ELF-1 (cell line): ENCODE measurements at regions not wholly inside any gene's neighbourhood (a gene's known extent, or its start where the extent isn't known, plus 50 kb on each side); places are given as distances from the start of the nearest gene placed in this dataset.

ENCODE experiments used
- DNase-seq: peaks from one replicate; pipeline ENCODE4 v3.0.0-alpha.2; 2016; ENCODE audit warnings: low read depth, low spot score

DNA sequence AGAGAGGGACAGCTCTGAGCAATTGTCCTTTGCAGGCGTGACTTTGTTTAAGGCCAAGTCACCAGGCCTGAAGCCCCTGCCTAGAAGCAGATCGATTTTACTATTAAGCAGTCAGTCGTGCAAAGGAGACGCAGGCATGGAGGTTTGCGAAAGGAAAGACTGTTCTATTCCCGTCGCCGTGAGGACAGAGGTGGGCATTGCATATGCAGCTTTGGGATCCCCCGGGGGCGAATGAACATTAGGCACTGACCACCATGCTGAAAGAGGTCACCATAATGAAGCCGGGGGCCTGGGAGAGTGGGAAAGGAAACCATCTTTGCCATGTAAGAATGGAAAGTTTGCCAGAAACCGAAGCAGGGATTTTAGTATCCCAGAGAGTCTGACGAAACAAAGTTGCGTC is 231.6 kb downstream of the BCL11A start:
- DNase-seq = no peak

DNA sequence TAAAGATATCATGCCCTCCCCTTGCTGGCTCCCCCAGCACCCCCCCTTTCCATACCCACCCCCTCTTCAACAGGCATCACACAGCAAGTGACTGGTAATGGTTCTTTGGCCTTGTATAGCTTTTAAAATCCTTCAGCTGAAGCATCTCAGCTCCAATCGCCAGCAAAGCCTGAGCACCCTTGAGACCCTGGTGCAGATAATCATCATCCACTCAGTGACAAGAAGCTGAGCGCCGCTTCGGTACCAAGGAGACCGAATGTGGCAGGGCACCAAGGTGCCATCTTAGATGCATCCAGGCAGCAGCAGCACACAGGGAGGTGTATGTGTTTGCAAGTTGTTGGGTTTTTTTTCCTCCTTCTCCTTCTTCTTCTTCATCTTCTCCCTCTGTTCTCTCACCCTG is 232.7 kb downstream of the BCL11A start:
- DNase-seq = no peak

DNA sequence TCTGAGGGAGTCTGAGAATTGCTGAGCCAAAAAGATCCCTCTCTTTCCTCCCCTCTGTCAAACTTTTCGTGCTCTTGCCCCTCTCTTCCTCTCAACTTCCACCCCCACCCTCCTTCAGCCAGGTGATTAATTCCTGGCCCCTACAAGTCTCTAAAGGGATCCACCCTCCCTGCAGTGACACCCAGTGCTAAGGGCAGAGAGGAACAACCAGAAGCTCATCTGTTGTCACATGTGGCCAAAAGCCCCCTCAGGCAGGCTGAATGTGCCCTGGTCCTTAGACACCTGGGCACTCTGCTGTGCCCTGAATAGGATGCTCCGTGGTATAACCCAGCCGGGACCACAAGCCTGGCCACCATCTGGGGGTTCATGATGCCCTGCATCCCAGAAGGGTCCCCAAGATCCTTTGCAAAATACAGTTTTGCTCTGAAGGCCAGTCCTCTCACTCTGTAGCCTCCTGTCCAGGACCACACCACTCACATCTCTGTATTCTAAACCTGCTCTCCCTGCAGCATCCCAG is 234.4 kb downstream of the BCL11A start:
- DNase-seq = no peak

DNA sequence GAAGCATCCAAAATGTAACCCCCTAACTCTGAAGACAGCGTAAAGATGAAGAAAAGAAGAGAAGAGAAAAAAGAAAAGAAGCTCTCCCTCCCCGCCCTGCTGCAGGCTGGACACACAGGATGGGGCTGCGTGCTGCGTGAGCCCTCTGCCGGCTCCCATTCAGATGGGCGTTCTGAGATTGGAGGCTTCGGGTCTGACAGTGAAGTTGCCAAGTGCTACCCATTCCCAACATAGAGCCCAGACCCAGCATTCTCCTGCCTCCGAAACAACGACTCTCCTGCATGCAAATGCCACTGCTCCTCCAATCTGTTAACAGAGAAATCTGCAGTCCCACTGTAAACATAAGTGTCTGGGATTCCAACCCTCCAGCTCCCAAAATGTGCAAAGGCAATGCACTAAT is 234.9 kb downstream of the BCL11A start:
- peak; percentile 58 for DNase-seq

DNA sequence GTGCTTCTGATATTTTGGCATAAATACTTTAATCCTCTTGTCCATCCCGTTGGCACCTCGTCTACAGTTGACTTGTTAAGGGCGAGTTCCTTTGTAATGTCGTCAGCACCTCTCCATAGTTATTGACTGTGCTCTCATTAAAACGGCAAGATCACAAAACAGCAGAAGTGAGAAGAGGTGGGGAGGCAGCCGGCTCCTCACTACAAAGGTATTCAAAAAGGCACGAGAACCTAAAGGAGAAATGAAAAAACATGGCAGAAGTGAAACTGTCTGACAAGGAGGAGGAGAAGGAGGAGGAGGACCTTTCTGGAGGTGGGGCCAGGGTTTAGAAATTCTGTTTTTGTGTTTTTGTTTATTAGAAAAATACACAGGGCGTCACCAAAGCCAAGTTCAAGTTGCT is 235.6 kb downstream of the BCL11A start:
- no peak for DNase-seq

DNA sequence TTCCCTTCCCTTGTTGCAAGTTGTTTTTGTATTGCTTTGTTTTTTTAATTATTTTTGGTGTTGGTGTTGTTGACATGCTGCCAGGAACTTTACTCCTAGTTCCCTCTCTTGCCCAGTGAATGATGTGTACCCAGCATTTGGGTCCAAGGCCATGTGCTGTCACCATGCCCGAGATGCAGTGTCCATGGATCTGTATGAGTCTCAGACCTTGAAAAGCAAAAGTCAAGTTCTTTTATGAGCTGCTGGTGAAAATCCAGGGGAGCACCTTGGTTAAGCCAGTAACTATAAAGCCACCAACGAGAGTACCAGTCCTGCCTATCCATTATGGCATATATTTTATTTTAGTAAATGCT is 236.4 kb downstream of the BCL11A start:
- DNase-seq = no peak

DNA sequence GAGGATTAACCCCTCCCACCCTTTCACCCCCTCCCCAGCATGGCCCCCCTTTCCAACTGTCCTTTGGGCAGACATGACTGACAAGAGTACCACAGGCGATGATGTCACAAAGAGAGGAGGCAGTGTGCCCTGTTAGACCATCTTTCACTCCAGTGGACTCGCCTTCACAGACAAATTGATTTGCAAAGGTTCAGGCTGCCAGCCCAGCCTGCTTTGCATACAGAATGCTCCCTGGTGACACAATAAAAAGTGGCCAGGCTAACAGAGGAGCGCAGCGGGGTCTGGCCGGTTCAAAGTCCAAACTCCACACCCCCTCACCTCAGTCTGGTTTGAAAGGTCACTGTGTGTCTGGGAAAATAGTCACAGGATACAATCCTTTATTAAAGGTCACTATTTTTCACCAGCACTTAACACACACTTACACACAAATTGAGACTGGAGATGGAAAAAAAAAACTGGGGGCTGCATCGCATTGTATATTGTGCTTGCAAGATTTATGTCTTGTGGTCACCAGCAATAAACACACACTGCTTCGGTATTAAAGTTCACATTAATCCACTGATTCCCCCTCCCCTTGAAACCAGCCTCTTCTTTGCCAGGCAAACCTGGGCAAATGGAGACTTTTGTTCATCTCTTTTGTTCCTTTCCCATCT is 236.9 kb downstream of the BCL11A start:
- DNase-seq = no peak

DNA sequence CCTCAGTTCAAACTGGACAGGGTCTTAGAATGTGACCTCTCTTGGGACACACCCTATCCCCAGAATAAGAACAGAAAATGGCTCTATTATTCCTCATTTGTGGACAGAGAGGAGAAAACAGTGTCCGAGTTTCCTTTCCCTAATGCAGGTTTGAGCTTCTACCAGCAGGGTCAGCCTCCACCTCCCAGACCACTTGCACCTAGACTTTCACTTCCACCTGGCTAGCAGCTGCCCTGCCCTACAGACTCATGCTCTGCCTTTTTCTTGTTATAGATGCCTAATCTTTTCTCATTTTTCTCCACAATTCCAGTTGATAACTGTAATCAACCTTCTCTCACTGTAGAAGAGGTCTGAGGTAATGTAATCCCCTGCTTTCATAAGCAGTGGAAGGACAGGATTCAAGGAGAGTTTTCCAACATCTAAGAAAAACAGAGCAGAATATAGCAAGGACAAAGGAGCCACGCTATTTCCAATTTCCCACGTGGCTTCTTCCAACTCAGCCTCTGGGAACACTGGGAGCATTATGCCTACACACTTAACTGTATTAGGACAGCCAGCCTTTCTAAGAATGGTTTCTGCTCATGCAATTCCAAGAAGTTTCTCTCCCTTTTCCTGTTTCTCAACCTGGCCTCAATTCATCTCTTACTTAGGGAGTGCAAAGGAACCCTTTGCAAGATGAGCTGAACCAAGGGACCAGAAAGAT is 239.8 kb downstream of the BCL11A start:
- no peak for DNase-seq

DNA sequence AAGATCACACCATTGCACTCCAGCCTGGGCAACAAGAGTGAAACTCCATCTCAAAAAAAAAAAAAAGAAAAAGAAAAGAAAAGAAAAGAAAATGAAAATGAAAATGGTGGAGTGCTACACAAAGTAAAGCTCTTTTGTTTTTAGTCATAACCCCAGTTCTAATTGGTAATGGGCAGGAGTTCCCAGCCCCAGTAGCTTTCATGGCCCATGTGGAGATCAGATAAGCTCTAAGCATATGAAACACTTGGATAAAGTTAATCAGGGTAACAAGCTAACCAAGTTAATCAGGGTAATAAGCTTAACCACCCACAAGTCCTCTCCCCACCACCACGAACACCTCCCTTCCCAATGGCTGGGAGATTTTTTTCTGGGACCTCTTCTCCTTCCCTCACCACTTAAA is 240.8 kb downstream of the BCL11A start:
- no peak for DNase-seq

DNA sequence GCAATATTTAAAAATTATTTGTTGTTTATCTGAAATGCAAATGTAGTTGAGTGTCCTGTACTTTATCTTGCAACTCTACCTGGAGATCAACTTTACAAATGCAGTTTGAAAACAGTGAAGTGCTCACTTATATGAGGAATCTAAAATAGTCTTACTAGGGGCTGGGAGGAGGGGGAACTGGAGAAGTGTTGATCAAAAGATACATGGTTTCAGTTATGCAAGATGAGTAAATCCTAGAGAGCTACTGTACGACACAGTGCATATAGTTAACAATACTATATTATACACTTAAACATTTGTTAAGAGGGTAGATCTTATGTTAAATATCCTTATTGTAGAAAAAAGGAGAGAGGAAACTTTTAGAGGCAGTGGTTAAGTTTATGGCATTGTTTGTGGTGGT is 241.9 kb downstream of the BCL11A start:
- no peak for DNase-seq

DNA sequence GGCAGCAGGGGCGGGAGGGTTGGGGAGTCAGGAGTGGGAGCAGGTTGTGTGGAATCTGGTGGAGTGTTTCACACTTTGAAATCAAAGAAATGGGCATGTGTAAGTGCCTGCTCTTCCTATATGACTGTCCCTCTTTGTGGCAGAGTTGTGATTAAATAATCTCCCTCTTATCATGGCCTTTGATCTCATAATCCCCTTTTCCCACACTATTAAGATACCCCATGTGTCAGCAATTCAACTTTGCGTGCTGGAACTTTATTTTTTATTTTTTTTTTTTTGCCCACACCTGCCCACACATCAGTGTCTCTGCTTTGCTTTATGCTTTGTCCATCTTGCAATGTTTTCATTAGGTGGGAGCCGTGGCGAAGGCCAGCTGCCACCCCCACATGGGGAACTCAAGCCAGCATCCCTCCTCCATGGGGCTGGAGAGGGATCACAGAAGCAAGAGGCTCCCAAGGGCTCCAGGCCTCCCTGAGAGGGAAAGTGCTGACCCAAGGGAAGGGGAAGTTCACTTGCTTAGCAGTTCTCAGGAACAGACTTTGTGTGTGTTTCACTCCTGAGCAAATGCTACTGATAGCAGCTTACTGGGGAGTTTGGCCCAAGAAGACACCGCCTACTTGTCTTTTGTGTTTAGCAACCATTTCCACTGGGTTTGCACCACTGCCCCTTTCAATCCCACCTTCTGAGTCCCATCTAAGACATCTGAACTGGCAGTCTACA is 243.4 kb downstream of the BCL11A start:
- no peak for DNase-seq

DNA sequence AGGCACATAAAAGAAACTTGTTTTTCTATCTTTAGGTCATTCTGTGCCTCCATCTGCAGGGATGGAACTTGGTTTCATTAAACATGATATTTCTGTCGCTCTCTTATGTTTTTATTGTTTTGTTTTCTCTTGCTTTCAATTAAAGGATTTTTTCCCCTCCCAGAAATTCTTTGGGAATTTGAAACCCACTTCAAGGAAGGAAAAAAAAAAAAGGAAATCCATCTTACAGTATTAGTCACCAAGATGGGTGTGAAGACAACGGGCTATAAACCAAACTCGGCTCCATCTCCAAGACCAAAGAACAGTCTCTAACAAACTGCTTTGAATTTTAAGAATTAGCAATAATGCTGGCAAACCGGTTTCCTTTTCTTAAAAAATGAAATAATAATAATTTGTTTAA is 244.1 kb downstream of the BCL11A start:
- DNase-seq = no peak

DNA sequence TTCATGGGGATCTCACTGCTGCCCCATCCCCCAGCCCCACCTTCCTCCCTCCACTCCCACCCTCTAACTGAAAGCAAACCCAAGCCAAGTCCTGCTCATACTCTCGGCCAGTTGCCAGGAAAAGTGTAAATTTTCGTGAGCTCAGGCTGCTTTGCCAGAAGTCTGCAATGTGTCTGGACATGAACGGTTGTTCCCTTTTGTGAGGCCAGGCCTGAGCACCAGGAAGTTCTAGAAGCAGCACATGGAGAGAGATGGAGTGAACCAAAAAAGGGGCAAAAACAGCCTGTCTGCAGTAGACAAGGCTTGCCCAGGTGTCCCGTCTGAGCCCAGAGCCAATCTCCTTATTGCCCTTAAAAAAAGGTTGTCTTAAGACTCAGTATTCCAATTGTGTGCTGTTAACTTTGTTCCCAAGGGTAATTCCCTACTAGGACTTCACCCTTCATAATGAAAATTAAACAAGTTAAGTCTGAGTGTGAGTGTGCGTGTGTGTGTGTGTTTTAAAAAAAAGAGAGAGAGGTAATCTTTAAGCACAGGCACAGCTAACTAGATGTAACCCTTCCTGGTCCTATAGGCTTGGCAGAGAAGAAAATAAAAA is 247.1 kb downstream of the BCL11A start:
- DNase-seq = no peak

DNA sequence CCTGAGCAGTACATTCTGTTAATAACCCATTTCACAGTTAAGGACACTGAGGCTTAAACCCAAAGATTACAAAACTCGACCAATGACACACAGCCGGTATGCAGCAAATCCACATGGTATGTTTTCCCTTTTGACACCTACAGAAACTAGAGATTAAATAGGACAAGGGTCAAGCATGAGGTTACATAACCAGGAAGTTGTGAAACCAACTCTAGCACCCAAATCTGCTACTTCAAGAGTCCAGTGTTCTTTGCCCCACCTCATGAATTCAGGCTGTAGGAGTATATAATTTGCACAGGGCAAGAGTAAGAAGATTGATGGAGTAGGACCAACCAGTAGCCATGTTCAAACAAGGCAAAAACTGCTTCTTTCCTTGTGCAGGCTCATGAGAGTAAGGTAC is 249.8 kb downstream of the BCL11A start:
- DNase-seq = no peak

DNA sequence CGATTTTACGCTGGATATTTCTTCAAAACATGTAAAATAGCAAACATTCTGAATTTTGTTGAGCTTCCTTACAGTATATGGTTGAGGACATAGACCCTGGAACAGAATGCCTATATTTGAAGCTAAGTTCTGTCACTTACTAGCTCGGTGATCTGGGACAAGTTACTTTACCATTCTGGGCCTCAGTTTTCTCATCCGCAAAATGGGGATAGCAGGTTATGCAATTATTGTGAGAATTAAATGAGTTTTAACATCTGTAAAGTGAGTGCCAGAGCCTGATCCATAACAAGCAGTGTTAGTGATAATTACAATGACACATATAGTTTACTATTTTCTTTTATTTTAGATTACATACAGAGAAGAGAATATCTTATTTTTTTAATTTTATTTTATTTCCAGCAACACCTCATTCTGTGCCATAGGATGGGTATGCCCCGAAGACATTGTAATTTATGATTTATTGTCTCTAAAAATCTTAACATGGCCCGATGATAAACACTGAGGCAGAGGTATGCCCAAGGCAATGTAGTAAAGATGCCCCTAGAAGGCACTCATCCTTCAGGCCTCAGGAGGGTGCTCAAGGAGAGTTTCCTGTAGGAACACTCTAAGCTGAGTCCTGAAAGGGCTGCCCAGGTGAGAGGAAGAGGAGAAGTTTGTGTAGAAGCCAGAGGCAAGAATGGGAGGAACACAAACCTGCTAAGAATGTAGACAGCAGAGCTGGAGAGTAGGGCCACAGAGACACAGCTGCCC is 250.9 kb downstream of the BCL11A start:
- no peak for DNase-seq

DNA sequence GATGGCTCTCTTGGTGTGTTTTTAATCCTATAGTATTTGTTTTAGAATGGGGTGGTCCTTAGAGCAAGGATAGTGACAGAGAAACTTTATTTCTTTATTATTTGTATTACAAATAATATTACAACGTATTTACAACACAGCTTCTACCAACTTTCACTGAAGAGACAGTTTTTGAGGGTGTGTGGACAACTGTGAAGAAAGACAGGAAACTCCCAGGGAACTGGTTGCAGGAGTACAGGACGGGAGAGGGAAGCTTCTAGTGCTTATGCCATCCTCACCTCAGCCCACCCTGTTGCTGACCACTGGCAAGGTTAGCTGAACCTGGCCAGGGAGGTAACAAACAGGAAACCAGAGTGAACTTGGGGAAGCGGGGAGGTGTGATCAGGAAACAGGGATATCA is 251.7 kb downstream of the BCL11A start:
- no peak for DNase-seq

DNA sequence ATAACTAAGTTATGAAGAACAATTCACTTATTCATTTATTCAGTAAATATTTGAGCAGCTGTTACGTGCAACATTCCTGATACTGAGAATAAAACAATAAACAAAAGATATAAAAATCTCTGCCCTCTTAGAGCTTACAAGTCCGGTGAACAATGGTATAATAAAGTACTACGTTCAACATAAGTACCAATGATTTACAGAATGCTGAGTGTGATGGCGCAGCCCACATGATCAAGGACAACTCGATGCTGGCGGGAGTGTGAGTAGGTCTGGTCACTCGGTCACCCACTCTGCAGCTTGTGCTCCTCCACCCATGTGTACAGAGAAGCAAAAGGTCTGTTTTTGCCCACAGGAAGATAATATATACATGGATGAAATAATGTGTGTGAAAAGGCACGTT is 254.3 kb downstream of the BCL11A start:
- no peak for DNase-seq

DNA sequence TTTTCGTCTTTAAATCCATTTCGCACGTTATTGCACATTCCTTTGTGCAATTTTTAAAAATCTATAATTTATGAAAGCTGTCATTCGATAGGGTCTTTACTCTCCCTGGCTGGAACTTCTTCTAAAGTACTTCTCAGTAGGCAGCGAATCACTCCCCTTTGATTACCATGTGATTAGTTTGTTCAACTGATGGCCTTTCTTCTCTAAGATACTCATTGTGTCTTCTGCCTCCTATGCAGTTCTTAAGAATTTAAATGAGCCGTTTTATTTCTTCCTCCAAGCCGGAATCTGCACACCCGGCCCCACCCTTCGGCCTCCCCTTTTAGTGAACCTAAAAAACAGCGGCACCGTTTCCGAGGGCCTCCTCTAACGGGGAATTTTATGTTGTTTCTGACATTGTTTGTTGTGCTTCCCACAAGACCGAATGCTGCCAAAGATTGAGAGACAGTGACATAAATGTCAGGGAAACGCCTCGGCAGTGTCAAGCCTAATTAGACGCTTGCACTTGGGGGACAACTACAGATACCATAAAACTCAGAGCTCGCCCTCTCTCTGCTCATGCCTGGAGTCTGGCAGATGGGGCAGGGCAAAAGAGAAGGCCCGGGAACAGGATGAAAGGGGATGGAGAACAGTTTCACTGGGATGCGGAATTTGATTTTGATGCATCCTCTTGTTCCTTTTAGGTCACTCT is 255.3 kb downstream of the BCL11A start:
- peak; percentile 36 for DNase-seq

DNA sequence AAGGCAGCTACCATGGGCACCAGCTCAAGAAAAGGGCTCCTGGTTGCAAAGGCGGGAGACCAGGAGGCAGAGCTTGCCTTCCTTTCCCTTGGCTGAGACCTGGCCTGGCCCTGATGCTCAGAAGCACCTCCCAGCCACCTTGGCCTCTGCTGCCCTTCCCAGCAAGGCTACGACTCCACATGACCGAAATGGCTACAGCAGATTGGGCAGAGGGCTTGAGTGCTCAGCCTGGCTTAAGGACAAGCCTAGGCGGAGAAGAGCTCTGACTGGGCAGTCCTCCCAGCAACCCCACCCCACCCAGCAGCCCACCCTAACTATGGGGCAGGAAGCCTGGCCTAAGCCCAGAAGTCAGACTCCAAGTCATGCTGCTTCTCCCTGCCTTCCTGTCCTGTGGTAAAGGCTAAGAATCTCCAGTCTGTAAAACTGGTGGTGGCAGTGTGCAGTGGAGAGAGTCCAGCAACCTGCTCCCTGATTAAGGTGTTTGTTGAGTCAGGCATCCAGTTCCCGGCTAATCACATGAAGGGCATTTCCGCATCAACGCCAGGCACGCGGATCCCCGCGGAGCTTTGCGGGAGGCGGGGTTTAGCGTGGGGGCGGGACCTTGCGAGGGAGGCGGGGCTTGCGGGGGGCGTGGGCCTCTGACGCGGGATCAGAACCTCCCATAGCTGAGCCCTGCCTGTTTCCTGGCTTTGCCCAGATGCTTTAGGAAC is 256.0 kb downstream of the BCL11A start:
- peak; percentile 65 for DNase-seq

DNA sequence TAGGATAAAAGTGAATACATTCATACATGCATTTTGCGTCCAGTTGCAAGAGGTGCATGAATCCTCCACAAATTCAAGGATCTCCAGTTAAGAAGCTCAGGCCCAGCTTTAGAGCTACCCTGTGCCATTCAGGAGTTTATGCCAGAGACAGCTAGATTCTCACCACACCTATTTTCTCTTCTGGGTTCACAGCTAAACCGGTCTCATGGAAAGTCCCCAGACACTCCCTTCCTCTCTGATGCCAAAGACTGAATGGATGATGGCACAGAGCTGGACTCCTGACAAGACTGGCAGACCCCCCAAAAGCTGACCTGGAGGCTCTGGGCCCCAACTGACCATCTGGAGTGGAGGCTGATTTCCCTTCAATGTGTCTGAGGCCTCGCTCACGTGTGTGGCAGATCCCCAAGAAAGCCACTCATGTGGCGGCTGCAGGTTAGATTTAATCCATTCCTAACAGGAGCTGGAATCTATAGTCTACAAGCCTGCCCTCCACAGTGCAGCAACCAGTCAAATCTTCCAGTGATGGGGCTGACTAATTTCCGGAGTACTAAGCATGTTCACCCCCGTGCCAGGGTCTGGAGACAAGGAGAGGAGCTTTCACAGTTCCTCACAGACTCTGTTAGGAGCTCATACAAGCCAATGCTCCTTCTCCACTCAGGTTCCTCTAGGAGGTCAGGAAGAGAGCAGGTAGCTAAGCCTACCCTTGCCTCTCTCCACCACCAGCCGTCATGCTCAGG is 257.1 kb downstream of the BCL11A start:
- no peak for DNase-seq
